ENCODE measurements at regions not wholly inside any gene's neighbourhood (a gene's known extent, or its start where the extent isn't known, plus 50 kb on each side); places are given as distances from the start of the nearest gene placed in this dataset.

GRCh38 chr11:28858076-28858475 lies 749.9 kb downstream of the METTL15 start:
- 0 out of 2 replicates have a peak, but pooled peaks cover 7% of the 10 kb centered on the region for H3K36me3 ChIP-seq (ENCODE audit: insufficient read depth, low read length)
- no peak overlapping the region for H3K4me3 ChIP-seq (ENCODE audit: low read depth, low read length)
- H3K79me2 ChIP-seq (ENCODE audit: control insufficient read depth, insufficient read depth, low read length, unreplicated experiment) = no peaks in the 10 kb centered on the region
- no peaks in the 10 kb centered on the region for H3K27me3 ChIP-seq (ENCODE audit: insufficient read depth, low read length)
- peaks cover 26% of the 10 kb centered on the region for H3K4me1 ChIP-seq (ENCODE audit: control insufficient read depth, insufficient read depth, low read length, unreplicated experiment)
- H2AFZ ChIP-seq (ENCODE audit: low read length, unreplicated experiment) = no peak overlapping the region
- no peak overlapping the region for H3K27ac ChIP-seq (ENCODE audit: low read depth, low read length)

GRCh38 chr11:28849053-28849452 lies 740.9 kb downstream of the METTL15 start:
- Histone ChIP-seq H3K36me3 (ENCODE audit: insufficient read depth, low read length) (peaks cover 8% of the 10 kb centered on the region), H3K27ac (ENCODE audit: low read depth, low read length) (no peak overlapping the region), H3K79me2 (ENCODE audit: control insufficient read depth, insufficient read depth, low read length, unreplicated experiment) (no peaks in the 10 kb centered on the region), H3K27me3 (ENCODE audit: insufficient read depth, low read length) (no peaks in the 10 kb centered on the region), H2AFZ (ENCODE audit: low read length, unreplicated experiment) (no peak overlapping the region), H3K4me3 (ENCODE audit: low read depth, low read length) (no peak overlapping the region), H3K4me1 (ENCODE audit: control insufficient read depth, insufficient read depth, low read length, unreplicated experiment) (peaks cover 20% of the 10 kb centered on the region)

- peaks cover 17% of the 10 kb centered on the region; the same call in 1 of the 2 replicates for H3K36me3 ChIP-seq (ENCODE audit: insufficient read depth, low read length)
Measured at GRCh38 chr11:28842716-28843115, 734.5 kb downstream of the METTL15 start.

GRCh38 chr11:28838741-28839140 lies 730.6 kb downstream of the METTL15 start:
- Histone ChIP-seq H3K36me3 (ENCODE audit: insufficient read depth, low read length) (peaks cover 13% of the 10 kb centered on the region; the same call in 1 of the 2 replicates), H3K4me1 (ENCODE audit: control insufficient read depth, insufficient read depth, low read length, unreplicated experiment) (peaks cover 71% of the 10 kb centered on the region), H3K27me3 (ENCODE audit: insufficient read depth, low read length) (no peaks in the 10 kb centered on the region), H3K4me3 (ENCODE audit: low read depth, low read length) (peak overlapping the region; percentile 10; the same call in 1 of the 2 replicates), H3K27ac (ENCODE audit: low read depth, low read length) (peak overlapping the region; percentile 99), H2AFZ (ENCODE audit: low read length, unreplicated experiment) (peak overlapping the region; percentile 15), H3K79me2 (ENCODE audit: control insufficient read depth, insufficient read depth, low read length, unreplicated experiment) (peaks cover 6% of the 10 kb centered on the region)

More at GRCh38 chr11:28842716-28843115, 734.5 kb downstream of the METTL15 start:
- Histone ChIP-seq H3K4me1 (ENCODE audit: control insufficient read depth, insufficient read depth, low read length, unreplicated experiment) (peaks cover 38% of the 10 kb centered on the region), H3K27me3 (ENCODE audit: insufficient read depth, low read length) (no peaks in the 10 kb centered on the region), H3K27ac (ENCODE audit: low read depth, low read length) (peak overlapping the region; percentile 28), H2AFZ (ENCODE audit: low read length, unreplicated experiment) (no peak overlapping the region), H3K79me2 (ENCODE audit: control insufficient read depth, insufficient read depth, low read length, unreplicated experiment) (peaks cover 6% of the 10 kb centered on the region), H3K4me3 (ENCODE audit: low read depth, low read length) (peak overlapping the region; percentile 13; the same call in 1 of the 2 replicates)

- Histone ChIP-seq H3K27ac (ENCODE audit: low read depth, low read length) (peak overlapping the region; percentile 99), H3K36me3 (ENCODE audit: insufficient read depth, low read length) (peaks cover 13% of the 10 kb centered on the region; the same call in 1 of the 2 replicates), H3K4me3 (ENCODE audit: low read depth, low read length) (no peak overlapping the region), H3K27me3 (ENCODE audit: insufficient read depth, low read length) (no peaks in the 10 kb centered on the region), H2AFZ (ENCODE audit: low read length, unreplicated experiment) (no peak overlapping the region), H3K79me2 (ENCODE audit: control insufficient read depth, insufficient read depth, low read length, unreplicated experiment) (peaks cover 6% of the 10 kb centered on the region), H3K4me1 (ENCODE audit: control insufficient read depth, insufficient read depth, low read length, unreplicated experiment) (peaks cover 74% of the 10 kb centered on the region)
Measured at GRCh38 chr11:28837599-28837998, 729.4 kb downstream of the METTL15 start.

GRCh38 chr11:28836285-28837081 lies 728.3 kb downstream of the METTL15 start:
- Histone ChIP-seq H3K79me2 (ENCODE audit: control insufficient read depth, insufficient read depth, low read length, unreplicated experiment) (peaks cover 6% of the 10 kb centered on the region), H3K4me3 (ENCODE audit: low read depth, low read length) (peak overlapping the region; percentile 19; the same call in 1 of the 2 replicates), H3K27me3 (ENCODE audit: insufficient read depth, low read length) (no peaks in the 10 kb centered on the region), H3K4me1 (ENCODE audit: control insufficient read depth, insufficient read depth, low read length, unreplicated experiment) (peaks cover 77% of the 10 kb centered on the region), H3K36me3 (ENCODE audit: insufficient read depth, low read length) (peaks cover 2% of the 10 kb centered on the region; the same call in 1 of the 2 replicates), H3K27ac (ENCODE audit: low read depth, low read length) (peak overlapping the region; percentile 99), H2AFZ (ENCODE audit: low read length, unreplicated experiment) (no peak overlapping the region)

- H3K27ac ChIP-seq (ENCODE audit: low read depth, low read length) = peak overlapping the region; percentile 99
- H3K4me1 ChIP-seq (ENCODE audit: control insufficient read depth, insufficient read depth, low read length, unreplicated experiment) = peaks cover 77% of the 10 kb centered on the region
Measured at GRCh38 chr11:28835790-28836189, 727.6 kb downstream of the METTL15 start.

GRCh38 chr11:28835317-28835716 lies 727.1 kb downstream of the METTL15 start:
- Histone ChIP-seq H3K4me3 (ENCODE audit: low read depth, low read length) (no peak overlapping the region; the same call in 1 of the 2 replicates), H3K27me3 (ENCODE audit: insufficient read depth, low read length) (no peaks in the 10 kb centered on the region), H3K27ac (ENCODE audit: low read depth, low read length) (peak overlapping the region; percentile 99), H3K36me3 (ENCODE audit: insufficient read depth, low read length) (no peaks in the 10 kb centered on the region; the same call in 1 of the 2 replicates), H3K79me2 (ENCODE audit: control insufficient read depth, insufficient read depth, low read length, unreplicated experiment) (peaks cover 2% of the 10 kb centered on the region), H3K4me1 (ENCODE audit: control insufficient read depth, insufficient read depth, low read length, unreplicated experiment) (peaks cover 77% of the 10 kb centered on the region), H2AFZ (ENCODE audit: low read length, unreplicated experiment) (no peak overlapping the region)

More at GRCh38 chr11:28835790-28836189, 727.6 kb downstream of the METTL15 start:
- H2AFZ ChIP-seq (ENCODE audit: low read length, unreplicated experiment) = no peak overlapping the region
- peaks cover 2% of the 10 kb centered on the region for H3K79me2 ChIP-seq (ENCODE audit: control insufficient read depth, insufficient read depth, low read length, unreplicated experiment)
- peak overlapping the region; percentile 19; the same call in 1 of the 2 replicates for H3K4me3 ChIP-seq (ENCODE audit: low read depth, low read length)
- H3K27me3 ChIP-seq (ENCODE audit: insufficient read depth, low read length) = no peaks in the 10 kb centered on the region
- H3K36me3 ChIP-seq (ENCODE audit: insufficient read depth, low read length) = no peaks in the 10 kb centered on the region; the same call in 1 of the 2 replicates

- peak overlapping the region; percentile 99 for H3K27ac ChIP-seq (ENCODE audit: low read depth, low read length)
- peak overlapping the region; percentile 34 for H3K4me3 ChIP-seq (ENCODE audit: low read depth, low read length)
- H3K4me1 ChIP-seq (ENCODE audit: control insufficient read depth, insufficient read depth, low read length, unreplicated experiment) = peaks cover 73% of the 10 kb centered on the region
- peaks cover 2% of the 10 kb centered on the region for H3K79me2 ChIP-seq (ENCODE audit: control insufficient read depth, insufficient read depth, low read length, unreplicated experiment)
- no peaks in the 10 kb centered on the region; the same call in 1 of the 2 replicates for H3K36me3 ChIP-seq (ENCODE audit: insufficient read depth, low read length)
- H2AFZ ChIP-seq (ENCODE audit: low read length, unreplicated experiment) = no peak overlapping the region
- H3K27me3 ChIP-seq (ENCODE audit: insufficient read depth, low read length) = no peaks in the 10 kb centered on the region
Measured at GRCh38 chr11:28834877-28835276, 726.7 kb downstream of the METTL15 start.

- Histone ChIP-seq H3K36me3 (ENCODE audit: insufficient read depth, low read length) (peaks cover 9% of the 10 kb centered on the region), H2AFZ (ENCODE audit: low read length, unreplicated experiment) (no peak overlapping the region), H3K27me3 (ENCODE audit: insufficient read depth, low read length) (no peaks in the 10 kb centered on the region), H3K4me1 (ENCODE audit: control insufficient read depth, insufficient read depth, low read length, unreplicated experiment) (peaks cover 61% of the 10 kb centered on the region), H3K79me2 (ENCODE audit: control insufficient read depth, insufficient read depth, low read length, unreplicated experiment) (no peaks in the 10 kb centered on the region), H3K27ac (ENCODE audit: low read depth, low read length) (peak overlapping the region; percentile 99), H3K4me3 (ENCODE audit: low read depth, low read length) (peak overlapping the region; percentile 34; the same call in 1 of the 2 replicates)
Measured at GRCh38 chr11:28833670-28834069, 725.5 kb downstream of the METTL15 start.
